ENCODE measurements at regions not wholly inside any gene's neighbourhood (a gene's known extent, or its start where the extent isn't known, plus 50 kb on each side); places are given as distances from the start of the nearest gene placed in this dataset.
"Not testable (repeated sequence)": the region's sequence is repeated elsewhere in the genome, so short reads cannot be mapped to it uniquely, and the experiment has no call there.

DNA sequence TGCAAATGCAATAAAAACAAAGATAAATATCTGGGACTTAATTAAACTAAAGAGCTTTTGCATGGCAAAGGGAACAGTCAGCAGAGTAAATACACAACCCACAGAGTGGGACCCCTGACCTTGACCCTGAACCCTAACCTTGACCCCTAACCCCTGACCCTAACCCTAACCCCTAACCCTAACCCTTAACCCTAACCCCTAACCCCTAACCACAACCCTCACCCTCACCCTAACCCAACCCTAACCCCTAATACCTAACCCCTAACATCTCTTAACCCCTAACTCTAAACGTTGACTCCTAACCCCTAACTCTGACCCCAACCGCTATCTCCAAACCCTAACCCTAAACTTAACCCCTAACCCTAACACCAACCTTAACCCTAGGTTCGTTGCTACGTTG is 64.9 kb upstream of the GPR39 start:
- not testable (repeated sequence) for TF ChIP-seq CTCF, POLR2A, EP300, POLR2AphosphoS5 (IDR thresholded peaks at IDR 0.05)
